Large intestine (tissue), 3 donors: ENCODE measurements at regions not wholly inside any gene's neighbourhood (a gene's known extent, or its start where the extent isn't known, plus 50 kb on each side); places are given as distances from the start of the nearest gene placed in this dataset.
A peak's percentile ranks its signal among the peaks of the same experiment; 100 is the strongest.
"Not testable (repeated sequence)": the region's sequence is repeated elsewhere in the genome, so short reads cannot be mapped to it uniquely, and the experiment has no call there.

ENCODE experiments used
- DNase-seq, 2 donors: peaks; one replicate each; pipeline versions ENCODE4 v3.0.0 to v3.0.0-alpha.2; 2013
- H3K27ac ChIP-seq: one replicate; pipeline ENCODE4 v1.5.1; 2013; ENCODE audit warnings: low read length
- H3K27me3 ChIP-seq: 2 replicates; pipeline ENCODE4 v1.6.1; 2013; ENCODE audit warnings: low read length; ENCODE audit not compliant: control insufficient read depth, insufficient read depth
- H3K36me3 ChIP-seq: 2 replicates; pipeline ENCODE4 v1.6.1; 2013; ENCODE audit warnings: low read length; ENCODE audit not compliant: control insufficient read depth, insufficient read depth
- H3K4me1 ChIP-seq: one replicate; pipeline ENCODE4 v1.6.1; 2013; ENCODE audit warnings: low read length; ENCODE audit not compliant: control insufficient read depth, insufficient read depth
- H3K4me3 ChIP-seq: one replicate; pipeline ENCODE4 v1.5.1; 2013; ENCODE audit warnings: low read length
- H3K9me3 ChIP-seq: one replicate; pipeline ENCODE4 v1.6.1; 2013; ENCODE audit warnings: mild to moderate bottlenecking, low read depth, low read length, moderate library complexity; ENCODE audit not compliant: control insufficient read depth
- WGBS: methylation state at CpG from one replicate; pipeline ENCODE4 v1.1.5; 2013; ENCODE audit warnings: low lambda C conversion rate; ENCODE audit not compliant: insufficient coverage; 5-methylcytosine and 5-hydroxymethylcytosine counted together

GRCh38 chr5:99059685-99060084 lies 130.9 kb upstream of the CHD1 start:
- Histone ChIP-seq H3K4me1 (no peaks in the 10 kb centered on the region), H3K27ac (no peak overlapping the region), H3K4me3 (no peak overlapping the region), H3K9me3 (no peaks in the 10 kb centered on the region), H3K27me3 (no peaks in the 10 kb centered on the region), H3K36me3 (no peaks in the 10 kb centered on the region)
- DNase-seq = no peak

GRCh38 chr5:99058466-99058865 lies 129.7 kb upstream of the CHD1 start:
- H3K36me3 ChIP-seq = no peaks in the 10 kb centered on the region
- DNase-seq = no peak
- H3K27me3 ChIP-seq = no peaks in the 10 kb centered on the region
- H3K27ac ChIP-seq = no peak overlapping the region
- no CpG with 5 or more reads among the region's 2 CpGs for WGBS
- no peaks in the 10 kb centered on the region for H3K9me3 ChIP-seq
- H3K4me3 ChIP-seq = no peak overlapping the region
- H3K4me1 ChIP-seq = no peaks in the 10 kb centered on the region

- Histone ChIP-seq H3K4me3 (no peak overlapping the region), H3K9me3 (no peaks in the 10 kb centered on the region), H3K4me1 (no peaks in the 10 kb centered on the region), H3K27me3 (no peaks in the 10 kb centered on the region), H3K36me3 (no peaks in the 10 kb centered on the region), H3K27ac (no peak overlapping the region)
- no CpG with 5 or more reads among the region's 1 CpG for WGBS
- DNase-seq = no peak
Measured at GRCh38 chr5:99054972-99055371, 126.2 kb upstream of the CHD1 start.

- Histone ChIP-seq H3K27ac (no peak overlapping the region), H3K36me3 (no peaks in the 10 kb centered on the region), H3K4me3 (no peak overlapping the region), H3K4me1 (no peaks in the 10 kb centered on the region), H3K27me3 (no peaks in the 10 kb centered on the region), H3K9me3 (no peaks in the 10 kb centered on the region)
- no peak for DNase-seq
- no CpG with 5 or more reads among the region's 4 CpGs for WGBS
Measured at GRCh38 chr5:99045871-99046270, 117.1 kb upstream of the CHD1 start.

- not testable (repeated sequence) for H3K4me3 ChIP-seq, DNase-seq, H3K27me3 ChIP-seq, H3K4me1 ChIP-seq, H3K36me3 ChIP-seq, H3K27ac ChIP-seq, H3K9me3 ChIP-seq
- 93% methylated on average over 3 of the region's 6 CpGs for WGBS
Measured at GRCh38 chr5:99043257-99043656, 114.5 kb upstream of the CHD1 start.

- H3K27ac ChIP-seq = no peak overlapping the region
- no CpG with 5 or more reads among the region's 8 CpGs for WGBS
Measured at GRCh38 chr5:99037668-99038067, 108.9 kb upstream of the CHD1 start.

GRCh38 chr5:99035942-99036341 lies 107.1 kb upstream of the CHD1 start:
- no peaks in the 10 kb centered on the region for H3K9me3 ChIP-seq
- H3K27me3 ChIP-seq = no peaks in the 10 kb centered on the region
- no peak overlapping the region for H3K4me3 ChIP-seq
- no peaks in the 10 kb centered on the region for H3K36me3 ChIP-seq
- no peaks in the 10 kb centered on the region for H3K4me1 ChIP-seq
- DNase-seq = no peak
- no CpG with 5 or more reads among the region's 1 CpG for WGBS
- H3K27ac ChIP-seq = no peak overlapping the region

More at GRCh38 chr5:99037668-99038067, 108.9 kb upstream of the CHD1 start:
- H3K4me3 ChIP-seq = no peak overlapping the region
- H3K27me3 ChIP-seq = no peaks in the 10 kb centered on the region
- H3K9me3 ChIP-seq = no peaks in the 10 kb centered on the region
- no peaks in the 10 kb centered on the region for H3K36me3 ChIP-seq
- no peaks in the 10 kb centered on the region for H3K4me1 ChIP-seq
- no peak for DNase-seq

- Histone ChIP-seq H3K27me3 (no peaks in the 10 kb centered on the region), H3K36me3 (no peaks in the 10 kb centered on the region), H3K27ac (no peak overlapping the region), H3K9me3 (no peaks in the 10 kb centered on the region), H3K4me3 (no peak overlapping the region), H3K4me1 (no peaks in the 10 kb centered on the region)
- DNase-seq = peak; percentile 33 to 66
- WGBS = 14% methylated on average over 1 of the region's 1 CpG
Measured at GRCh38 chr5:99034336-99034735, 105.5 kb upstream of the CHD1 start.

GRCh38 chr5:99033014-99033900 lies 104.5 kb upstream of the CHD1 start:
- Histone ChIP-seq H3K27me3 (no peaks in the 10 kb centered on the region), H3K9me3 (no peaks in the 10 kb centered on the region), H3K27ac (peak overlapping the region; percentile 12), H3K36me3 (no peaks in the 10 kb centered on the region), H3K4me1 (no peaks in the 10 kb centered on the region), H3K4me3 (peak overlapping the region; percentile 7)
- WGBS = 38% methylated on average over 3 of the region's 5 CpGs
- DNase-seq = peak in 1 of 2 donors; percentile 48

GRCh38 chr5:99032234-99033013 lies 103.6 kb upstream of the CHD1 start:
- H3K4me3 ChIP-seq = no peak overlapping the region
- no peak overlapping the region for H3K27ac ChIP-seq
- no peaks in the 10 kb centered on the region for H3K4me1 ChIP-seq

More at GRCh38 chr5:99032234-99033013, 103.6 kb upstream of the CHD1 start:
- 44% methylated on average over 5 of the region's 7 CpGs for WGBS
- H3K9me3 ChIP-seq = no peaks in the 10 kb centered on the region
- peak; percentile 54 to 71 for DNase-seq
- H3K27me3 ChIP-seq = no peaks in the 10 kb centered on the region
- no peaks in the 10 kb centered on the region for H3K36me3 ChIP-seq
